ENCODE measurements at regions not wholly inside any gene's neighbourhood (a gene's known extent, or its start where the extent isn't known, plus 50 kb on each side); places are given as distances from the start of the nearest gene placed in this dataset.

- Mint-ChIP-seq H3K4me1 (ENCODE audit: low read depth) (no peaks in the 10 kb centered on the region), H3K36me3 (ENCODE audit: insufficient read depth) (no peaks in the 10 kb centered on the region), H3K4me3 (ENCODE audit: low read depth) (no peak overlapping the region), H3K27me3 (no peaks in the 10 kb centered on the region), H3K27ac (no peak overlapping the region), H3K9me3 (ENCODE audit: low read depth) (peaks cover 6% of the 10 kb centered on the region)
- DNase-seq (ENCODE audit: low spot score, unreplicated experiment) = no peak
- TF ChIP-seq CTCF (IDR thresholded peaks at IDR 0.05; ENCODE audit: unreplicated experiment) = no peak
These were observed 1110.3 kb downstream of the FLRT2 start for GRCh38 chr14:86640288-86640687.

GRCh38 chr14:86639666-86640065, 1109.7 kb downstream of the FLRT2 start:
- Mint-ChIP-seq H3K9me3 (ENCODE audit: low read depth) (peaks cover 6% of the 10 kb centered on the region), H3K27me3 (no peaks in the 10 kb centered on the region), H3K4me3 (ENCODE audit: low read depth) (no peak overlapping the region), H3K27ac (no peak overlapping the region), H3K4me1 (ENCODE audit: low read depth) (no peaks in the 10 kb centered on the region), H3K36me3 (ENCODE audit: insufficient read depth) (no peaks in the 10 kb centered on the region)
- TF ChIP-seq CTCF (IDR thresholded peaks at IDR 0.05; ENCODE audit: unreplicated experiment) = no peak
- no peak for DNase-seq (ENCODE audit: low spot score, unreplicated experiment)

GRCh38 chr14:86639146-86639545, 1109.2 kb downstream of the FLRT2 start:
- no peaks in the 10 kb centered on the region for H3K27me3 Mint-ChIP-seq
- no peak overlapping the region for H3K27ac Mint-ChIP-seq
- DNase-seq (ENCODE audit: low spot score, unreplicated experiment) = no peak
- peaks cover 6% of the 10 kb centered on the region for H3K9me3 Mint-ChIP-seq (ENCODE audit: low read depth)
- TF ChIP-seq CTCF (IDR thresholded peaks at IDR 0.05; ENCODE audit: unreplicated experiment) = no peak
- H3K4me3 Mint-ChIP-seq (ENCODE audit: low read depth) = no peak overlapping the region
- H3K4me1 Mint-ChIP-seq (ENCODE audit: low read depth) = no peaks in the 10 kb centered on the region
- no peaks in the 10 kb centered on the region for H3K36me3 Mint-ChIP-seq (ENCODE audit: insufficient read depth)

GRCh38 chr14:86627080-86627479, 1097.1 kb downstream of the FLRT2 start:
- H3K9me3 Mint-ChIP-seq (ENCODE audit: low read depth) = peaks cover 7% of the 10 kb centered on the region
- no peak overlapping the region for H3K27ac Mint-ChIP-seq
- H3K4me3 Mint-ChIP-seq (ENCODE audit: low read depth) = no peak overlapping the region
- TF ChIP-seq CTCF (IDR thresholded peaks at IDR 0.05; ENCODE audit: unreplicated experiment) = no peak
- no peaks in the 10 kb centered on the region for H3K36me3 Mint-ChIP-seq (ENCODE audit: insufficient read depth)
- DNase-seq (ENCODE audit: low spot score, unreplicated experiment) = no peak
- no peaks in the 10 kb centered on the region for H3K4me1 Mint-ChIP-seq (ENCODE audit: low read depth)
- no peaks in the 10 kb centered on the region for H3K27me3 Mint-ChIP-seq

- Mint-ChIP-seq H3K27me3 (no peaks in the 10 kb centered on the region), H3K4me3 (ENCODE audit: low read depth) (no peak overlapping the region), H3K9me3 (ENCODE audit: low read depth) (peaks cover 7% of the 10 kb centered on the region), H3K27ac (no peak overlapping the region), H3K4me1 (ENCODE audit: low read depth) (no peaks in the 10 kb centered on the region), H3K36me3 (ENCODE audit: insufficient read depth) (no peaks in the 10 kb centered on the region)
- TF ChIP-seq CTCF (IDR thresholded peaks at IDR 0.05; ENCODE audit: unreplicated experiment) = no peak
- DNase-seq (ENCODE audit: low spot score, unreplicated experiment) = no peak
These were observed 1096.6 kb downstream of the FLRT2 start for GRCh38 chr14:86626530-86626929.
